Neuronal stem cell (in vitro differentiated cells): ENCODE measurements at regions not wholly inside any gene's neighbourhood (a gene's known extent, or its start where the extent isn't known, plus 50 kb on each side); places are given as distances from the start of the nearest gene placed in this dataset.

Experiments used
- DNase-seq: peaks from one replicate; pipeline ENCODE4 v3.0.0-alpha.2; 2013; ENCODE audit warnings: low spot score
- H2AFZ ChIP-seq: one replicate; pipeline ENCODE4 v1.6.1; 2013; ENCODE audit warnings: mild to moderate bottlenecking, low read length, inconsistent platforms
- H2AK5ac ChIP-seq: 2 replicates; pipeline ENCODE4 v1.6.1; 2013; ENCODE audit warnings: low read depth, mild to moderate bottlenecking, inconsistent platforms, low read length, moderate library complexity, mixed read lengths
- H2BK120ac ChIP-seq: 2 replicates; pipeline ENCODE4 v1.6.1; 2013; ENCODE audit warnings: low read depth, mild to moderate bottlenecking, inconsistent platforms, low read length, moderate library complexity, mixed read lengths
- H2BK12ac ChIP-seq: one replicate; pipeline ENCODE4 v1.6.1; 2013; ENCODE audit warnings: low read length, inconsistent platforms
- H2BK15ac ChIP-seq: 2 replicates; pipeline ENCODE4 v1.6.1; 2013; ENCODE audit warnings: mild to moderate bottlenecking, low read length, inconsistent platforms, mixed read lengths
- H2BK5ac ChIP-seq: one replicate; pipeline ENCODE4 v1.6.1; 2013; ENCODE audit warnings: inconsistent platforms, mild to moderate bottlenecking, low read length, moderate library complexity
- H3K14ac ChIP-seq: one replicate; pipeline ENCODE4 v1.6.1; 2013; ENCODE audit warnings: low read length, inconsistent platforms
- H3K18ac ChIP-seq: 2 replicates; pipeline ENCODE4 v1.6.1; 2013; ENCODE audit warnings: low read length, inconsistent platforms
- H3K23ac ChIP-seq: 2 replicates; pipeline ENCODE4 v1.6.1; 2013; ENCODE audit warnings: low read depth, mild to moderate bottlenecking, mixed read lengths, low read length, inconsistent platforms; ENCODE audit not compliant: poor library complexity
- H3K27ac ChIP-seq: replicated peaks from 3 replicates; pipeline ENCODE4 v1.5.1; 2013; ENCODE audit warnings: low read length, inconsistent platforms
- H3K27me3 ChIP-seq, 3 experiments: 2 replicates each; pipeline ENCODE4 v1.6.1; 2013; ENCODE audit warnings: low read length in 3 of 3, mild to moderate bottlenecking in 2 of 3, inconsistent platforms in 1 of 3, low read depth in 1 of 3, mixed read lengths in 1 of 3, moderate library complexity in 1 of 3; ENCODE audit not compliant: control insufficient read depth in 3 of 3, insufficient read depth in 3 of 3
- H3K36me3 ChIP-seq, 2 donors: replicated peaks in 1 of 2; 2 replicates each; pipeline ENCODE4 v1.6.1; 2013; ENCODE audit warnings: low read length in 2 of 2; ENCODE audit not compliant: control insufficient read depth in 2 of 2, insufficient read depth in 2 of 2
- H3K4ac ChIP-seq: 2 replicates; pipeline ENCODE4 v1.6.1; 2013; ENCODE audit warnings: inconsistent platforms, mild to moderate bottlenecking, low read length, moderate library complexity
- H3K4me1 ChIP-seq, 2 donors: 1 replicate in 1 of 2; 2 replicates in 1 of 2; pipeline ENCODE4 v1.6.1; 2013; ENCODE audit warnings: low read length in 2 of 2, low read depth in 1 of 2; ENCODE audit not compliant: control insufficient read depth in 2 of 2, insufficient read depth in 1 of 2
- H3K4me2 ChIP-seq: one replicate; pipeline ENCODE4 v1.6.1; 2013; ENCODE audit warnings: mild to moderate bottlenecking, low read length, inconsistent platforms; ENCODE audit not compliant: insufficient read depth, poor library complexity, severe bottlenecking
- H3K4me3 ChIP-seq, 2 donors: 2 replicates each; pipeline ENCODE4 v1.5.1; 2013; ENCODE audit warnings: low read length in 2 of 2, mild to moderate bottlenecking in 2 of 2, inconsistent platforms in 1 of 2, moderate library complexity in 1 of 2
- H3K79me1 ChIP-seq: one replicate; pipeline ENCODE4 v1.6.1; 2013; ENCODE audit warnings: low read depth, mild to moderate bottlenecking, inconsistent platforms, low read length, moderate library complexity
- H3K9ac ChIP-seq: one replicate; pipeline ENCODE4 v1.6.1; 2013; ENCODE audit warnings: mild to moderate bottlenecking, low read depth, low read length, inconsistent platforms; ENCODE audit not compliant: poor library complexity
- H3K9me3 ChIP-seq, 2 donors: replicated peaks in 1 of 2; 2 replicates each; pipeline versions ENCODE3 to v1.6.1; 2013; ENCODE audit warnings: low read length in 2 of 2, mild to moderate bottlenecking in 2 of 2, inconsistent platforms in 1 of 2, low read depth in 1 of 2, mixed read lengths in 1 of 2, moderate library complexity in 1 of 2; ENCODE audit not compliant: control insufficient read depth in 2 of 2, insufficient read depth in 1 of 2
- H4K8ac ChIP-seq: one replicate; pipeline ENCODE4 v1.6.1; 2013; ENCODE audit warnings: low read depth, mild to moderate bottlenecking, inconsistent platforms, low read length, moderate library complexity
- H4K91ac ChIP-seq: one replicate; pipeline ENCODE4 v1.6.1; 2013; ENCODE audit warnings: low read length, low read depth, mild to moderate bottlenecking, inconsistent platforms; ENCODE audit not compliant: poor library complexity
- WGBS, 2 donors: extraction: QIAGEN DNeasy Blood & Tissue Kit; methylation state at CpG; one replicate each; pipeline ENCODE4 v1.1.7; 2013; ENCODE audit warnings: missing lambda C conversion rate in 2 of 2, mixed read lengths in 1 of 2; ENCODE audit not compliant: insufficient read length in 2 of 2, insufficient replicate concordance in 1 of 2; ENCODE audit errors: extremely low coverage in 2 of 2; 5-methylcytosine and 5-hydroxymethylcytosine counted together

- H3K4me2 ChIP-seq, result no peak overlapping the region
- H2BK12ac ChIP-seq, result no peak overlapping the region
These were observed 381.6 kb downstream of the TMEM38B start for GRCh38 chr9:106075960-106076327.

GRCh38 chr9:106076711-106077110 lies 382.4 kb downstream of the TMEM38B start:
- H3K9me3 ChIP-seq, result no peaks in the 10 kb centered on the region
- no peak overlapping the region for H4K8ac ChIP-seq
- H3K36me3 ChIP-seq, result no peaks in the 10 kb centered on the region
- H3K79me1 ChIP-seq, result no peaks in the 10 kb centered on the region
- H3K4ac ChIP-seq, result no peak overlapping the region
- H4K91ac ChIP-seq, result no peak overlapping the region
- no peak overlapping the region for H2AFZ ChIP-seq
- no peak overlapping the region for H2BK5ac ChIP-seq
- no peak overlapping the region for H3K9ac ChIP-seq
- no peak overlapping the region for H3K4me2 ChIP-seq
- no peak overlapping the region for H2BK12ac ChIP-seq
- no peak overlapping the region for H3K14ac ChIP-seq
- H3K18ac ChIP-seq, result no peak overlapping the region
- no peaks in the 10 kb centered on the region for H3K27me3 ChIP-seq
- H2AK5ac ChIP-seq, result no peak overlapping the region
- H3K4me3 ChIP-seq, result no peak overlapping the region
- no peak overlapping the region for H3K23ac ChIP-seq
- H3K27ac ChIP-seq, result no peak overlapping the region
- H2BK120ac ChIP-seq, result no peak overlapping the region
- H3K4me1 ChIP-seq, result peaks cover 5 to 13% of the 10 kb centered on the region in 2 donors
- no peak for DNase-seq
- no CpG with 5 or more reads among the region's 1 CpG for WGBS, 2 donors
- no peak overlapping the region for H2BK15ac ChIP-seq

More at GRCh38 chr9:106075960-106076327, 381.6 kb downstream of the TMEM38B start:
- Histone ChIP-seq H2AFZ (no peak overlapping the region), H3K79me1 (no peaks in the 10 kb centered on the region), H2AK5ac (no peak overlapping the region), H4K8ac (no peak overlapping the region), H3K27me3 (no peaks in the 10 kb centered on the region), H2BK15ac (no peak overlapping the region), H3K4ac (no peak overlapping the region), H2BK5ac (no peak overlapping the region), H2BK120ac (no peak overlapping the region), H3K9me3 (no peaks in the 10 kb centered on the region), H3K27ac (no peak overlapping the region), H3K18ac (no peak overlapping the region), H3K36me3 (no peaks in the 10 kb centered on the region), H3K9ac (no peak overlapping the region), H3K4me1 (peaks cover 5 to 13% of the 10 kb centered on the region in 2 donors), H3K14ac (no peak overlapping the region), H4K91ac (no peak overlapping the region), H3K4me3 (no peak overlapping the region), H3K23ac (no peak overlapping the region)
- WGBS, 2 donors, result no CpG with 5 or more reads among the region's 1 CpG
- DNase-seq, result no peak

- Histone ChIP-seq H4K8ac (no peak overlapping the region), H3K27me3 (no peaks in the 10 kb centered on the region), H2BK15ac (no peak overlapping the region), H3K9ac (no peak overlapping the region), H3K4me2 (no peak overlapping the region), H3K18ac (no peak overlapping the region), H2BK120ac (no peak overlapping the region), H3K4me3 (no peak overlapping the region), H2AFZ (peak overlapping the region; percentile 21), H4K91ac (no peak overlapping the region), H2AK5ac (no peak overlapping the region), H3K14ac (no peak overlapping the region), H3K36me3 (no peaks in the 10 kb centered on the region), H3K23ac (no peak overlapping the region), H3K27ac (no peak overlapping the region), H3K79me1 (no peaks in the 10 kb centered on the region), H3K4ac (no peak overlapping the region), H3K4me1 (peaks cover 5 to 13% of the 10 kb centered on the region in 2 donors), H2BK12ac (no peak overlapping the region), H3K9me3 (no peaks in the 10 kb centered on the region), H2BK5ac (no peak overlapping the region)
- no CpG with 5 or more reads among the region's 2 CpGs for WGBS, 2 donors
- peak; percentile 5 for DNase-seq
These were observed 383.4 kb downstream of the TMEM38B start for GRCh38 chr9:106077731-106078130.

- H2AFZ ChIP-seq, result no peak overlapping the region
- H3K4me3 ChIP-seq, result no peak overlapping the region
- H3K23ac ChIP-seq, result no peak overlapping the region
- no peak overlapping the region for H3K14ac ChIP-seq
- H3K4ac ChIP-seq, result no peak overlapping the region
- H2AK5ac ChIP-seq, result no peak overlapping the region
- no peak overlapping the region for H2BK15ac ChIP-seq
- no peak overlapping the region for H3K9ac ChIP-seq
- no peak overlapping the region for H3K4me2 ChIP-seq
- no peaks in the 10 kb centered on the region for H3K27me3 ChIP-seq
- no peak overlapping the region for H2BK5ac ChIP-seq
- no peak overlapping the region for H4K91ac ChIP-seq
- WGBS, 2 donors, result no CpG with 5 or more reads among the region's 3 CpGs
- no peak overlapping the region for H4K8ac ChIP-seq
- no peak overlapping the region for H3K18ac ChIP-seq
- no peak overlapping the region for H2BK120ac ChIP-seq
- peaks cover 7 to 16% of the 10 kb centered on the region in 2 donors for H3K4me1 ChIP-seq
- no peaks in the 10 kb centered on the region for H3K79me1 ChIP-seq
- H3K27ac ChIP-seq, result no peak overlapping the region
- no peak overlapping the region for H2BK12ac ChIP-seq
- H3K9me3 ChIP-seq, result peaks cover 0 to 5% of the 10 kb centered on the region in 2 donors
- no peak for DNase-seq
- H3K36me3 ChIP-seq, result no peaks in the 10 kb centered on the region
These were observed 388.3 kb downstream of the TMEM38B start for GRCh38 chr9:106082621-106083020.
